ENCODE measurements at regions not wholly inside any gene's neighbourhood (a gene's known extent, or its start where the extent isn't known, plus 50 kb on each side); places are given as distances from the start of the nearest gene placed in this dataset.

DNA sequence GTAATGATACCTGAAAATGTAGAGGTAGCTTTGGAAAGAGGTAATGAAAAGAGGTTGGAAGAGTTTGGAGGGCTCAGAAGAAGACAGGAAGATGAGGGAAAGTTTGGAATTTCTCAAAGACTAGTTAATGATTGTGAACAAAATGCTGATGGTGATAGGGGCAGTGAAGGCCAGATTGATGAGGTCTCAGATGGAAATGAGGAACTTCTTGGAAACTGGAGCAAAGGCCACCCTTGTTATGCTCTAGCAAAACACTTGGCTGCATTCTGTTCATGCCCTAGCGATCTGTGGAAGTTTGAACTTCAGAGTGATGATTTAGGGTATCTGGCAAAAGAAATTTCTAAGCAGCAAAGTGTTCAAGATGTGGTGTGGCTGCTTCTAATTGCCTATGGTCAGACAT is 161.2 kb upstream of the SPEF2 start:
- peaks cover 2% of the 10 kb centered on the region for H3K4me1 ChIP-seq (ENCODE audit: control insufficient read depth, insufficient read depth, low read length)
- no peaks in the 10 kb centered on the region for H3K36me3 ChIP-seq (ENCODE audit: control insufficient read depth, insufficient read depth, low read length, severe bottlenecking)
- no peak for DNase-seq (ENCODE audit: low read depth)
- H3K4me3 ChIP-seq (ENCODE audit: low read length): no peak overlapping the region
- H3K9ac ChIP-seq (ENCODE audit: low read length): no peak overlapping the region
- H3K9me3 ChIP-seq (ENCODE audit: control insufficient read depth, low read length): no peaks in the 10 kb centered on the region
- H3K27me3 ChIP-seq (replicated peaks; ENCODE audit: control insufficient read depth, insufficient read depth, low read length): no peaks in the 10 kb centered on the region

DNA sequence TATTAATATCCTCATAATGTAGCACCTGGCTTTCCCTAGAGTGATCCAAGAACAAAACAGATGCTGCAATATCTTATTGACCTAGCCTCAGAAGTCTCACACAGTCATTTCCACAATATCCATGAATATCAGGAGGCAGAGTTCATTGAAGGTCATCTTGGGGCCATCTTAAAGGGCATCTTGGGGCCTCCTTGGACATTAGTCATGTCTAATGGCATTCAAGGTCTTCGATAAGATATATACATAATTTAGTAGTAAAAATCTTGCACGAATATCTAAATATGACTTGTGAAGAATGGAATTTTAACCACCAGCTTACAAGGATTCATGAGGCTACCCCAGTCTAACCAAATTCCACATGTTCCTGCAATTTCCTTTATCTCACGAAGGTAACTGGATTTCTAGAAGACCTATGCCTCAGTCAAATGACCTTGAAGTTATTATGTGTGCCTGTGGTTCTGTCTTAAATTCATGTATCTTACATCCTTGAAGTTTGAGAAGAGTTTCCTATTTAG is 163.6 kb upstream of the SPEF2 start:
- no peak for DNase-seq (ENCODE audit: low read depth)
- peaks cover 8% of the 10 kb centered on the region for H3K9me3 ChIP-seq (ENCODE audit: control insufficient read depth, low read length)
- no peak overlapping the region for H3K9ac ChIP-seq (ENCODE audit: low read length)

DNA sequence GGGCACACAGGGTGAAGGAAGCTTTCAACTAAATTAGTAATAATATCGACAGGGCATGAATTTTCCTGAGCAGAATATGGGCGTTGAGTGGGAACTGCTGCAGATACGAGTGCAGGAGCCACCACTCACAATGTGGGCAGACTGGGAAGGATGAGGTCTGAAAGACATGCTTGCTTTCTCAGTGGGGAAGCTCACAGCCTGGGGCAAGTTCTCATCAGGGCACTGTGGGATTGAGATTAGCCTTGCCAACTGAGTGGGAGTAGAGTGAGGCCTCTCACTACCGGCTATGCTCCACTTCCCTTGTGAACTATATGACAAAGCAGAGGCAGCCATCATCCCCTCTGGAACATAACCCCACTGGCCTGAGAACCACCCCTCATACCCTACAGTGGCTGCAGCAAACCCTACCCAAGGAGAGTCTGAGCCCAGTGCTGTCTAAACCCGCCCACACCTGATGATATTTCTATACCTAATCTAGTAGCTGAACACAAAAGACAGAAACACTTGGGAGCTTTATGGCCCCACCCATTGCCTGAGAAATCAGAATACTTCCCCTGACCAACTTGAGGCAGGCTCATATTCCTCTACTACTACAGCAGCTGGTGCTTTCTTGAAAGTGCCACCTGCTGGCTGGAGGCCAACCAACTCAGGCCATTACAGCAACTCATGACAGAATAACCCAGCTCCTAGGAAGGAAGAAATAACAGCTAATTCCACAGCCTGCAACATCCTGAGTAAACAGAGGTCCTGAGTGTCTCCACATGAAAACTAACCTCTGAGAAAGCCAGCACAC is 173.7 kb upstream of the SPEF2 start:
- no peaks in the 10 kb centered on the region for H3K27me3 ChIP-seq (replicated peaks; ENCODE audit: control insufficient read depth, insufficient read depth, low read length)
- H3K9me3 ChIP-seq (ENCODE audit: control insufficient read depth, low read length): no peaks in the 10 kb centered on the region
- no peak overlapping the region for H3K9ac ChIP-seq (ENCODE audit: low read length)
- H3K4me1 ChIP-seq (ENCODE audit: control insufficient read depth, insufficient read depth, low read length): no peaks in the 10 kb centered on the region
- DNase-seq (ENCODE audit: low read depth): no peak
- no peaks in the 10 kb centered on the region for H3K36me3 ChIP-seq (ENCODE audit: control insufficient read depth, insufficient read depth, low read length, severe bottlenecking)
- no peak overlapping the region for H3K4me3 ChIP-seq (ENCODE audit: low read length)

More for the DNA sequence above, 163.6 kb upstream of the SPEF2 start:
- Histone ChIP-seq H3K4me1 (ENCODE audit: control insufficient read depth, insufficient read depth, low read length) (peaks cover 2% of the 10 kb centered on the region), H3K27me3 (replicated peaks; ENCODE audit: control insufficient read depth, insufficient read depth, low read length) (no peaks in the 10 kb centered on the region), H3K36me3 (ENCODE audit: control insufficient read depth, insufficient read depth, low read length, severe bottlenecking) (no peaks in the 10 kb centered on the region), H3K4me3 (ENCODE audit: low read length) (no peak overlapping the region)

DNA sequence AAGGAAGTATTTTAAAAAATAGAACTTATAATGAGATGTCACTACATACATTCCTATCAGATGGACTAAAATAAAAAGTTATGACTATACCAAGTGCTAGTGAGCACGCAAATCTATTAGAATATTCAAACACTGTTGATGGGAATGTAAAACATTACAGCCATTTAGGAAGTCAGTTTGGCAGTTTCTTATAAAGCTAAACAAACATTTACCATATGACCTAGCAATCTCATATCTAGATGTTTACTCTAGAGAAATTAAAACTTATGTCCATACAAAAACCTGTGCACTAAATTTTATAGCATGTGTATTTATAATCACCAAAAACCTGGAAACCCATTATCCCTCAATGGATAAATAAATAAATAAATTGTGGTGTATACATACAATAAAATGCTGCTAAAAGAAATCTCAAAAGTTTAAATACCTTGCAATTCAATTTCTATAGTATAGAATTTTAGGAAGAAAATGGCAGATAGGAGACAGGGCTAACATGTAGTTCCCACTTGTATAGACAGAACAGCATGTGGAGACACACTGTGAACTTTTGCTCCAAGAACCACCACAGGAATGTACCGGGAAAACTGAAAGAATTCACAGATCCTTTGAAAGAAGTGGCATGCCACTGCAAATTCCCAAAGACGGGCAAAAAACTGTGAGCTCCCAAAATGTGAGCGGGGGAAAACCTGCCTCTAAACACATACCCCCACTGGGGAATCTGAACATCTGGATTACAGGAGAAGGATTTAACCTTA is 174.6 kb upstream of the SPEF2 start:
- no peaks in the 10 kb centered on the region for H3K4me1 ChIP-seq (ENCODE audit: control insufficient read depth, insufficient read depth, low read length)
- no peaks in the 10 kb centered on the region for H3K27me3 ChIP-seq (replicated peaks; ENCODE audit: control insufficient read depth, insufficient read depth, low read length)
- H3K9me3 ChIP-seq (ENCODE audit: control insufficient read depth, low read length): no peaks in the 10 kb centered on the region
- H3K9ac ChIP-seq (ENCODE audit: low read length): no peak overlapping the region
- H3K4me3 ChIP-seq (ENCODE audit: low read length): no peak overlapping the region
- no peaks in the 10 kb centered on the region for H3K36me3 ChIP-seq (ENCODE audit: control insufficient read depth, insufficient read depth, low read length, severe bottlenecking)
- DNase-seq (ENCODE audit: low read depth): peak; percentile 17

DNA sequence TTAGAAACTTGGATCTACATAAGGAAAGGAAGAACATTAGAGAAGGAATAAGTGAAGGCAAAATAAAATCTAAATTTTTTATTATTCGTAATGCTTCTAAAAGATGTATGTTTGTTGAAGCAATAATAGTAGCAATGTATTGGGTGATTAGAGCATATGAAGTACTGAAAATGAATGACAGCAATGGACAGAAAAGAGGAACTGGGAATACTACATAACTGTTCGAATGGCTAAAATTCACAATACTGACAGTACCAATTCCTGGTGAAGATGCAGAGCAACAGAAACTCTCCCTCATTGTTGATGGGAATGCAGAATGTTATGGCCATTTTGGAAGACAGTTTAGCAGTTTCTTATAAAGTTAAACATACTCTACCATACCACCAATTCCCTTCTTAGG is 177.3 kb upstream of the SPEF2 start:
- H3K36me3 ChIP-seq (ENCODE audit: control insufficient read depth, insufficient read depth, low read length, severe bottlenecking): no peaks in the 10 kb centered on the region
- H3K27me3 ChIP-seq (replicated peaks; ENCODE audit: control insufficient read depth, insufficient read depth, low read length): no peaks in the 10 kb centered on the region
- no peak overlapping the region for H3K4me3 ChIP-seq (ENCODE audit: low read length)
- DNase-seq (ENCODE audit: low read depth): no peak
- no peak overlapping the region for H3K9ac ChIP-seq (ENCODE audit: low read length)
- no peaks in the 10 kb centered on the region for H3K9me3 ChIP-seq (ENCODE audit: control insufficient read depth, low read length)
- no peaks in the 10 kb centered on the region for H3K4me1 ChIP-seq (ENCODE audit: control insufficient read depth, insufficient read depth, low read length)

GRCh38 chr5:35438786-35439185 is 178.9 kb upstream of the SPEF2 start:
- Histone ChIP-seq H3K9ac (ENCODE audit: low read length) (no peak overlapping the region), H3K36me3 (ENCODE audit: control insufficient read depth, insufficient read depth, low read length, severe bottlenecking) (no peaks in the 10 kb centered on the region)
- DNase-seq (ENCODE audit: low read depth): no peak

GRCh38 chr5:35438288-35438687 is 179.4 kb upstream of the SPEF2 start:
- Histone ChIP-seq H3K36me3 (ENCODE audit: control insufficient read depth, insufficient read depth, low read length, severe bottlenecking) (no peaks in the 10 kb centered on the region), H3K9me3 (ENCODE audit: control insufficient read depth, low read length) (no peaks in the 10 kb centered on the region), H3K9ac (ENCODE audit: low read length) (no peak overlapping the region), H3K4me3 (ENCODE audit: low read length) (no peak overlapping the region), H3K4me1 (ENCODE audit: control insufficient read depth, insufficient read depth, low read length) (no peaks in the 10 kb centered on the region), H3K27me3 (replicated peaks; ENCODE audit: control insufficient read depth, insufficient read depth, low read length) (peaks cover 5% of the 10 kb centered on the region)
- DNase-seq (ENCODE audit: low read depth): no peak

More at GRCh38 chr5:35438786-35439185, 178.9 kb upstream of the SPEF2 start:
- Histone ChIP-seq H3K4me3 (ENCODE audit: low read length) (no peak overlapping the region), H3K4me1 (ENCODE audit: control insufficient read depth, insufficient read depth, low read length) (no peaks in the 10 kb centered on the region), H3K9me3 (ENCODE audit: control insufficient read depth, low read length) (no peaks in the 10 kb centered on the region), H3K27me3 (replicated peaks; ENCODE audit: control insufficient read depth, insufficient read depth, low read length) (peaks cover 5% of the 10 kb centered on the region)

DNA sequence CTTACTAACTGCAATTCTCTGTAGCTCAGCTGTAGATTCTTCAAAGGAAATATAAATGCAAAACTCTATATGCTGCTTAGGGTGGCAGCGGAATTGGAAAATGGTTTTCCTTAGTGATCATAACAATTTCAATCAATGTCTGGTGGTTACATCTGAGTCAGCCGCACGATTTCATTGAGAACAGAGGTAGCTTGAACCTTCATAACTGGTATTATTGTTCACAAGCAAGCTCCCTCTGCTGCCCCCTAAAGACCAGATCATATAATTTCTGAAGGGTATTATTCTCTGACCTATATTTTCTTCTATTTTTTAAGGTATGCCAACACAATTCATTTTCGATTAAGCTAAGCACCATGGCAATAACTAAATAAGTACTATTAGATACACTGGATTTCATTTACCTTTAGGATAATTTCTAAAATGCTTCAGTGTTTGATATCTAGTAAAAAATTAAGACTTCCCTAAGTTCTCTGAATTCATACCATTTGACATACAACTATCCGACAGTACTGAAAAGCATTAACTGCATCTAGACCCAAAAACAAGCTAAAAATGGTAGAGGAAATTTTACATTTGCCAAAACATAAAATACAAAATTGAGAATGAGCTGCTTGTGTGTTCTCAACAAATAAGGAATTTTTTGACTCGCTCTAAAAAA is 181.1 kb upstream of the SPEF2 start:
- H3K4me3 ChIP-seq (ENCODE audit: low read length): no peak overlapping the region
- H3K9ac ChIP-seq (ENCODE audit: low read length): no peak overlapping the region
- peaks cover 13% of the 10 kb centered on the region for H3K27me3 ChIP-seq (replicated peaks; ENCODE audit: control insufficient read depth, insufficient read depth, low read length)
- no peaks in the 10 kb centered on the region for H3K4me1 ChIP-seq (ENCODE audit: control insufficient read depth, insufficient read depth, low read length)
- DNase-seq (ENCODE audit: low read depth): peak; percentile 53
- no peaks in the 10 kb centered on the region for H3K9me3 ChIP-seq (ENCODE audit: control insufficient read depth, low read length)
- H3K36me3 ChIP-seq (ENCODE audit: control insufficient read depth, insufficient read depth, low read length, severe bottlenecking): no peaks in the 10 kb centered on the region

DNA sequence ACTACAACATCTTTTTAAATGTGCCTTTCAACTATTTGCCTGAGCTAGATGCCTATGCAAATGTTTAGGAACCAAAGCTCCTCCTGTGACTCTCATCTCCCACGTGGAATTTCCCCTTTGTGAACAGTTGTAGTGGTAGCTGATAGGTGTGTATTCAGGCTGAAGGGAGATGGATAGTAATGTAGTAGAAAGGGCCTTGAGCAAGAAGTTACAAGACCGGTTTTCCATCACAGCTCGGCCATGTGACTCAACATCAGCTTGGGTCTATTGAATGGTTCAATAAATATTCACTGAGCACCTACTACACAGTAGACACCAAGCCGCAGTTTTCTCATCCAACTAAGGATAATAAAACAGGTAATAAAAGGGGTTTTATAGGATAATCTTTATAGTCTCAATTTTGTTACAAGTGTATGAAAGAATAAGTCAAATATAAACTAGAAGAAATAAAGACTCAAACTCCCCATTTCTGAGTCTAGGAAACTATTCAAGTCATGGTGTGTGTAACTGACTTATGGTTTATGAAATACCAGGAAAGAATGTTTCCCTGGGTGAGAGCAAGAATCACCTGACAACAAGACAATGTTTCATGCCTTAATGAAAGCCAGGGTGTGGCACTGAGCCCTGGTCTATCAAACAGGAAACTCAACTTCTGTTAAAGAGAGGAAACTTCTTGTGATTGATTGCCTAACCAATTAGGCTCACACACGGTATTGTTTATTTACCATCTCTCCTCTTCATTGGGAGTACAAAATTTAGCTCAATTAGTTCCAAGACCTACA is 187.1 kb upstream of the SPEF2 start:
- Histone ChIP-seq H3K4me3 (ENCODE audit: low read length) (no peak overlapping the region), H3K9ac (ENCODE audit: low read length) (no peak overlapping the region), H3K4me1 (ENCODE audit: control insufficient read depth, insufficient read depth, low read length) (no peaks in the 10 kb centered on the region), H3K36me3 (ENCODE audit: control insufficient read depth, insufficient read depth, low read length, severe bottlenecking) (no peaks in the 10 kb centered on the region), H3K27me3 (replicated peaks; ENCODE audit: control insufficient read depth, insufficient read depth, low read length) (peaks cover 23% of the 10 kb centered on the region), H3K9me3 (ENCODE audit: control insufficient read depth, low read length) (no peaks in the 10 kb centered on the region)
- DNase-seq (ENCODE audit: low read depth): no peak

- no peaks in the 10 kb centered on the region for H3K36me3 ChIP-seq (ENCODE audit: control insufficient read depth, insufficient read depth, low read length, severe bottlenecking)
- peaks cover 7% of the 10 kb centered on the region for H3K27me3 ChIP-seq (replicated peaks; ENCODE audit: control insufficient read depth, insufficient read depth, low read length)
Measured at GRCh38 chr5:35420200-35420599, 189.9 kb upstream of the PRLR start.

More at GRCh38 chr5:35420200-35420599, 189.9 kb upstream of the PRLR start:
- no peak overlapping the region for H3K4me3 ChIP-seq (ENCODE audit: low read length)
- H3K4me1 ChIP-seq (ENCODE audit: control insufficient read depth, insufficient read depth, low read length): no peaks in the 10 kb centered on the region
- no peak overlapping the region for H3K9ac ChIP-seq (ENCODE audit: low read length)
- H3K9me3 ChIP-seq (ENCODE audit: control insufficient read depth, low read length): no peaks in the 10 kb centered on the region
- no peak for DNase-seq (ENCODE audit: low read depth)

Measured in adipocyte (in vitro differentiated cells).